ENCODE measurements at regions not wholly inside any gene's neighbourhood (a gene's known extent, or its start where the extent isn't known, plus 50 kb on each side); places are given as distances from the start of the nearest gene placed in this dataset.

DNA sequence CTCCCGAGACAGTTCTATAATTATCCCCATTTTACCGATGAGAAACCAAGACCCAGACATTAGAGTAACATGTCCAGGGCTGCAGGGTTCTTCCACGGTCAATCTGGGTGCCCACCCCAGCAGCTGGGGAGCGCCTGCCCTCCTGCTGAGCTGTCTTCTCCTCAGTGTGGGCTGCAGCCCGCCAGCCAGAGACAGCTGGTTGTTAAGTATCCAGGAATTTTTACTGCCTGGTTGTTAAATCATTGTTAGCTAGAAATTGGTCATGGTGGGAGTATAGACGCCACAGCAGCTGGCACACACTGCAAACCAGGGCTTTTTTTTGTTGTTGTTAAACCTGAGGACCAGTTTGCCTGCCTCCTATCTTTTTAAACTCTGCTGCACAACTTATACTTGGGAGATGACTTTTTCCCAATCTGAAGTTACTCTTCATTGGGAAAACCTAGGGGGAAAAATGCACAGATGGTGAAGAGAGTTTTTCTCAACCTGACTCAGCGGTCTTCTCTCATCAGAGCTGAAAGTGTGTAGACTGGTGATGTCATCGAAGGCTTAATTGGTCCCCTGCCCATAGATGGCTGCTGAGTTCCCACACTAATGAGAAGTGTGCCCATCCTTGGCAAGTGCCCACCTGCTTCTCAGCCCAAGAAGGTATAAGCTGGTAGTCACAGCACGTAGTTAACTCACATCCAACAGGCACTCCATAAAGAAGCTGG is 208.6 kb downstream of the DRD1 start:
- no peak for DNase-seq

DNA sequence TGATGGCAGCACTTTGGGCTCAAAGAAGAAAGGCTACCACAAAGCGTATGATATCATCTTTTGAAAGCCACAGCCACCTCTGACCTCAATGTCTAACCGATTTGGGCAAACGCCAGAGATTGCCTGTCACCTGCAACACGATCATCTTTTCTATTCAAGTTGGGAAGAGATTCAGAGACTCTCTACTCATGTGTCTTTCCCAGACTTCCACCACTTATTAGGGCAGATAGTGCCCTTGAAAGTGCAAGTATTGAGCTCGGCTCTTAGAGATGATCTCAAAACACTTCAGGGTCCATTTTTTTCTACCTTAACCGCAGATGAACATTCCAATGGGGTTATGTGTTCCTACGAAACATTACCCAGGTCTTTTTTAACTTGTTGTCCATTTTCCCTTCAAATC is 213.7 kb downstream of the DRD1 start:
- no peak for DNase-seq

DNA sequence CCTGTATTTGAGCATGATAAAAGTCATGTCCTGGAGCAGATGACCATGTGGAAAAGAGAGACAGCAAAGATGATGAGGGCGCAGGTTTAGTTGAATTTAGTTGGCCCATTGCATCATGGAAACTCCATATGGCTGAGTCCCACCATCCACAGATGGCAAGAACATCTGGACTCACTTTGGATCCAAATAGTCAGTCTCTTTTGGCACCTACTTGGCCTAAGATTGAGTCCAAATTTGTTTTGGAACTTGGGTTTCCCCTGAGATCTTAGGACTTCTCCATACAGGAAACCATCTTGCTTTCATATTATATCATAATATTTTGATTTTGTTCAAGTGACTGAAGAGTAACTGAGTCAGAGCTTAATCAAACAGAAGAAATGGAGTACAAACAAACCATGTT is 217.5 kb downstream of the DRD1 start:
- no peak for DNase-seq

DNA sequence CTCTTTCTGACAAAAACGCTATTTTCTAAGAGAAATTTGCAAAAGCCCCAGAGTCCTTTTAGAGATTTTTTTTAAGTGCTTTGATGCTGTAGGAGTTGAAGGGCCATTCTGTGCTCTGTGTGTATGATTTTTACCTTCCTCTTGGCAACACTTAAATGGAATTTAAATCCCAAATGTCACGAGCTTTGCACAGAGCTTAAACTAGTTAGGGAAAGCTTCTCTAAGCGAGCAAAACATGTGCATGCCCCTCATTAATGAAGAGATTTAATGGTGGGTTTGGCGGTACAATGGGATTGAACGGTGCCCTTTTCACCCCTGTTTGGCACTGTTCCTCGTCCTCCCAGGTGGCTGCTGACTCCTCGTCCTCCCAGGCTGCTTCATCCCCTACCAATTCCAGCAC is 220.7 kb downstream of the DRD1 start:
- DNase-seq, result no peak

DNA sequence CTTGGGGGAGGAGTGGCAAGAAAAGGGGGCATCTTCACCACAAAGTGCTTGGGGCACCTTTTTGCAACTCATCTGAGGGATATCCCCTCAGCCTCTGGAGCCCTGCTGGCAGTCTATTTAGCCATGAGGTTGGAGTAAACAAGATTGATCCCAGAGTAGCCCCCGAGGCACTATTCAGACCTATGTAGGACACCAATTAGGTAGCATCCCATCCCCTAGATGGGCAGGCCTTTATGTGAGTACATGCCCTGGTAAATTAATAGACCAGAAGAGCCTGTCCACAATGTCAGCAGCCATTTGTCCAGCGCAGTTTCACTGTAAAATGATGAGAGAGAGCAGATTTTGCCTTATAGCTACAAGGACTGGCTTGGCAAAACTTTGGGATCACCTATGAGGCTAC is 221.4 kb downstream of the DRD1 start:
- no peak for DNase-seq

DNA sequence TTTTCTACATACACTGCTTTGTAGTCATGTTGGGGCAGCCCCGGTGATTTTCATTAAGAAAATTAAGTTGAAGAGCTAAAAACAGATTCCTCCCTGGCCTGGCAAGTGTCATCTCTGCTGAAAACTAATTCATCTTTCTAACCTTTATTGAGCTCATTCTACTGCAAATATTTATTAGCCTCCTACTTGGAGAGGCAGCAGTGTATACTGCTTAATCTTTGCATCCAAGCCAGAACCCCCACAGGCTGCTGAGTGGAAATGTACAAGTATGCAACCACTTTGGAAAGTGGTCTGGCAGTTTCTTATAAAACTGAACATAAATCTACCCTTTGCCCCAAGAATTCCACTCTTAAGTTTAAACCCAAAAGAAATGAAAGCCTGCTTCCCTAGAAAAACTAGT is 223.4 kb downstream of the DRD1 start:
- no peak for DNase-seq

DNA sequence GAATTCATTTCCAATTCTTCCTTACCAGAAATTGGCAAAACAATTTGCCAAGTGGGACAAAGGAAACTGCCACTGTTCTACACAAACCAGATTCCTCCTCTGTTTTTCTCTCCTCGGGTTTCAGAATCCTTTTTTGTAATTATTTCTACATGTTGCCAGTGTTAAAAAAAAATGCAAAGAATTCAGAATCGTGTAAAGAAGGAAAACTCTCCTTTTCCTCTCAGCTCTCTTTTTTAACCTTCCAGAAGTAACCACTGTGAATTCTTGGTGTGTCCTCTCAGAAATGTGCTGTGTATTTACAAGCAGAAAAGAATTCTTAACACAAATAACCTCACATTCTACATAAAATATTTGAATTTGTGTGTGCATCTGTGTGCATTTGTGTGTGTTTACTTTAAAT is 224.6 kb downstream of the DRD1 start:
- no peak for DNase-seq

DNA sequence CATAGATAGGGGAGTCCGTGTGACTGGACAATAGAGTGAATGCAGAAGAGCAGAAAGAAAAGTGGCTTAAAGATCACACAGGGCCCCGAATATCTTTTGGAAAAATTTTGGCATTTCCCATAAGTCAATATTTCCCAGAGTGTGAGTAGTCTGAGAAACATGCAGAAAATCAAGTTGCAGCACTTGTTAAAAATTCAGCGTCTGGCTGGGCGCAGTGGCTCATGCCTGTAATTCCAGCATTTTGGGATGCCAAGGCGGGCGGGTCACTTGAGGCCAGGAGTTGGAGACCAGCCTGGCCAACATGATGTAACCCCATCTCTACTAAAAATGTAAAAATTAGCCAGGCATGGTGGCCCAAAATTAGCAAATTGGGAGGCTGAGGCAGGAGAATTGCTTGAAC is 227.0 kb downstream of the DRD1 start:
- DNase-seq, result no peak

DNA sequence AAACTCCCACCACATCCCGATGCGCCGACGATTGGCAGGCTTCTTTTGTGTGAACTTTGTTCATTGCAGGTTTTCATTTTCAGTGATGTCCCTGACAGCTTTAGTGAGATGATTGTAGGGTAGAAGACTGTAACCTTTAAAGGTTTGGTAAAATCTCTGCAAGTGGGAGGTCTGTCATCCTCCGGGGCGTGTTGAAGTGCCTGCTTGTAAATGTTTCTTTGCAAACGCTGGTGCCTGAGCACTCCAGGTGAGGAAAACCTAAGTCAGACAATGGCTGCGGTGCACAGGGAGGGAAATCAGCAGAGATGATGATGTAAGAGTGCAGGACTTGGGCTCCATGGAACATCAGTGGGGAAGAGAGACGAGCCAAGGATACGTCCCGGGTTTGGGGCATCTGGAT is 228.1 kb downstream of the DRD1 start:
- no peak for DNase-seq

DNA sequence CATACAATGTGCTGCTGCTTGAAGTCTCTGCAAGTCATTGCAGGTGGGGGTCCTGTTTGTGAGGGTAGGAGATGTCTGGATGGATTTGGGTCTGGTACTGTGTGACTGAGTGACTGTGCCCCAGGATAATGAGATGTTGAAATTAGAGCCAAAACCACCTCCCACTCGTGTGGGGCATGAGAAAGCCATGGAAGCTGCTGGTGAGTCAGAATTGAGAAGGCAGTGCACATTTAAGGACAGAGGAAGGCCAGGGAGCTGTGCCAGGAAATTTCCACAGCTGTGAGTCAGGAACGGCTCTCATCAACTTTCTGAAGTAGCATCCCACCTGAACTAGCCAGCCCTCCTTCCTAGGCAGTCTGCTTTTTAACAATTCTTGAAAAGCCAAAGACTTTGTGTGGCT is 229.8 kb downstream of the DRD1 start:
- DNase-seq, result no peak

DNA sequence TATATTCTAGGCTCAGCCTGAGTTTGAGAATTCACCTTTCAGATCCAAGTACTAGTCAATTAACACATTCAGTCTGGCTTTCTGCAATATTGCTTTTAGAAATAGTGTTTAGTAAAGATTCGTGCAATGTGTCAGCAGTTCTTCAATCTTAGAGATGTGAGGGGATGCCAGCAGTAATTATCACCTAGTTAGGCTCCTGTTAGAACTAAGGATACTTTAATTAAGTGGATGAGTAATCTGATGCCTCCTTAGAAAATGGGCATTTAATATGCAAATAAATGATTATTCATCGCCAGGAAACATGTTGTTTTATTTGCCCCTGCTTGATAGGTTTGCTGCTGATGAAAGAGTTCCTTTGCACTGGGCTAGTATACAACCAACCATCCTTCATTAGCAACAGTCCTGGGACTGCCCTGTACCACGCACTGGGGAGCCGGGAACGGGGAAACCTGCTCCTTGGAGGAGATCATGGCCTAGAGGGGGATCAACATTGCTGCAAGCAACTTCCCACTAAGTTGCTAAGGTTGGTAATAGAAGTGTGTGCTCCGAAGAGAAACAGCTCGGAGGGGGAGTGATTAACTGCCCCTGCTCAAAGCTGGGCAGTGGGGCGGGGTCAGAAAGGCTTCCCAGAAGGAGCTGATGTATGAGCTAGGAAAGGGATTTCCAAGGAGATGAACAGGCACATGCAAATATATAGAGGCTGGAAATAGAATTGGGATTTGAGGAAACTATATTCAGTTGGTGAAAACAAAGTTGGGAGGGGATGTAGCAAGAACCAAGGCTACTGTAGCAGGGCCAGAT is 231.8 kb downstream of the DRD1 start:
- DNase-seq, result no peak

DNA sequence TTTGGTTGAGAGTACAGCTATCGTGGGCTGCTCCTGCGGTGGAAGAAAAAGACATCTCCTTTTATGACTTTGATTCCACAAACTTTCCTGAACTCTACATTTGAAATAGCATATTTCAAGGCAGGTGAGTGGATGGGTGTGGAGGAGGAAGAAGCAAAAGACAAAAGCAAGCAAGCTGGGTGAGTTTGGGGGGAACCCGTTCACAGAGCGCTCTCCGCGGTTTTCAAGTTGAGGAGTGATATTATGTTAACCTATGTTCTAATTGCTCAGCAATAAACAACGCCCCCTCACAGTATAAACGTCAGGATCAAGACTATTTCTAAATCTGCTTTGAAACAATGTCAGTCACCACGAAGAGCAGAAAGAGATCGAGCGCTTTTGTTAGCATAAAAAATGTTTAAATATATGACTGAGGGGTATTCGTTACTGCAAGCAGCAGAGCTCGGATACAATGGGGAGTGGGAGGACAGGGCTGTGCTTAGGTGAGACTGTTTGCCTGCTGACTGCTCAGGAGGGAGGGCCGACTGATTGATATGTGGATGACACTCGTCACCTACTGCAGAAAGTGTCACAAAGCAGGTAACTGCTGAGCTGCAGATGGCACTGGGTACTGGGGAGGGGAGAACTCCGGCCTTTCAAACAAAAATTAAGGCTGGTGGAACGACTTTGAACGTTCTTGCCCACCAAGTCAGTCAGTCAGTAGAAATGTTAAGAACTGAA is 236.5 kb downstream of the DRD1 start:
- no peak for DNase-seq

DNA sequence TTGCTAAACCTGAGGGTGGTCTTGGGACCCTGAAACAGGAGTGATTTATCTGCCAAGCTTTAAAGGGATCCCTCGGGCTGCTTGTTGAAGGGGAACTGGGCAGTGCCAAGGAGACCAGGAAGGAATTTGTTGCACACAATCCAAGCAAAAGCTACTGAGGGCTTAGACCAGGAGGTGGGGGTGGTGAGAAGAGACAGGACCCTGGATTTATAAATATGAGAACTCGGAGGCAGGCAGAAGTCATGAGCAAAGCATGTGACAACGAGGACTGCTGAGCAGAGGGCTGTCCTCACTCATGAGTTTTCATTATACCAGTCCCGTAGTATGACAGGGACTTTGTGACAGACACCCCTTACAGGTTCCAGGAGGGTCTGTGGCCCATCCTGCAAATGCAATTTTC is 237.3 kb downstream of the DRD1 start:
- DNase-seq, result no peak

DNA sequence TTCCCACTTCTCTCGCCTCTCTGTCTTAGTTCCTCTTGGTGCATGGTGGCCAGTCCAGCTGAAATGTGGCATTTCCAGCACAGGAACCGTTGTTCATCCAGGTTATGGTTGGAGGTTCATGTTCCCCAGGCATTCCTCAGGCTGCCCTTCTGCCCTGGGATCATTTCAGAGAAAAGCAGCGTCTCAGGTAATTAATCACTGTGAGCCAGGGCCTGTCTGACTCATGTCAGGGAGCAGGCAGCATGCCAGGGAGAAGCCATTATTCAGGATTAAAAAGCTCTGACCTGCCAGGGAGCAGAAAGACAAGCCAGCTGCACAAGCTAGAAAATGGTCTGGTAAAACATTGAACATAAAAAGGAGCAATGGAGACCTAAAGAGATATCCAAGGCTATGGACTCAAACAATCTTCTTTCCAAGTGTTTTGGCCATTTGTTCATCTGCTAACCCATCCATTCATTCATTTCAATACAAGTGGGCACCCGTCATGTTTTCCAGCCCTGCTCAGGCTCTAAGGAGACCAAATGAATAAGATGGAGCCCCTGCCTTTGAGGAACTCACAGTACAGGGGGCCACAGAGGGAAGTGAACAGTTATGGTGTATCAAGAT is 241.4 kb downstream of the DRD1 start:
- no peak for DNase-seq

DNA sequence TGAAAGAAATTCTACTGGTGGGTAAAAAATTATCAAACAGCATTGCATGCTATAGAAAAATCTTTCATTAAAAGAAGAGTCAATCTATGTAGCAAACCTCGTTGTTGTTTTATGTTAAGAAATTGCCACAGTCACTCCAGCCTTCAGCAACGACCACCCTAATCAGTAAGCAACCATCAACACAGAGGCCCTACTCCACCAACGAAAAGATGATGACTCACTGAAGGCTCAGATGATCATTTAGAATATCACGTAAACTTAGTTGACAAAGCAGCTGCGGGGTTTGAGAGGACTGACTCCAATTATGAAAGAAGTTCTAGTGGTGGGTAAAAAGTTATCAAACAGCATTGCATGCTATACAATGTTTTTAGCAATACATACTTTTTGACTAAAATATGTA is 242.6 kb downstream of the DRD1 start:
- no peak for DNase-seq

DNA sequence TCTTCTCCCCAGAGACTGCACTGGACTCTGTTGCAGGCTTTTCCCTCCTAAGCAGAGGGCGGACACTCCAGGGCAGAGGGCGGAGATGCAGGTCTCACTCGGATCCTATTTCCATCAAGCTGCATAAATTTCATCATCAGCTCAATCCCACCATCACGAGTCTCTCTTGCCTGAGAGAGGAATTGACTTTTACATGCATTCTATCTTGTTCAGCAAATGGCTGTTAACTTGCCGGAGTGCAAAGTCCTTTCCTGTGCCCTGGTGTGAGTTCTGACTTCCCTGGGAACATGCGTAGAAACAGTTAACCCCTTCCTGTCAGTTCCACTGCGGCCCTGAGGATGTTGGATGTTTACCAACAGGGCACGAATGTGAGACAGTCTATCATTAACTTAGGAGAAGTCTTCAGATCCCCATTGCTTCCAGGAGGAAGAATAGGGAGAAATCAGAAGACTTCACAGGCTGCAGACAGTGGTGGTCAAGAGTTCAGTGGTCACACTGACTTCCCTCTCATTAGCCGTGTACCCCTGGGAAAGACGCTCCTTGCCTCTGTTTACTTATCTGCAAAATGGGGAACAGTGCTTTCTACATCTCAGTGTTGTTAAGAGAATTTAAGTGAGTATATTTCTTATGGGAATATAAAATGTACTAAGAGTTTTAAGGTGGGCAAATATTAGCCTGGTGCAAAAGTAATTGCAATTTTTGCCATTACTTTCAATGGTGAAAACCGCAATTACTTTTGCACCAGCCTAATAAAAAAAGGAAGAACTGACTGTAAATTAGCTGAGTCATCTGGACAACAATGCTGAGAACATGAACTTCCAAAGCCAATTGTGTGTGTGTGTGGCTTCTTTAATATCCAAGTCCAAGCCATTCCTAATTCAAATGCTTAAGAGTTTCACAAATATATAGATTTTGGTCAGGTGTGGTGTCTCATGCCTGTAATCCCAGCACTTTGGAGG is 248.0 kb downstream of the DRD1 start:
- no peak for DNase-seq

DNA sequence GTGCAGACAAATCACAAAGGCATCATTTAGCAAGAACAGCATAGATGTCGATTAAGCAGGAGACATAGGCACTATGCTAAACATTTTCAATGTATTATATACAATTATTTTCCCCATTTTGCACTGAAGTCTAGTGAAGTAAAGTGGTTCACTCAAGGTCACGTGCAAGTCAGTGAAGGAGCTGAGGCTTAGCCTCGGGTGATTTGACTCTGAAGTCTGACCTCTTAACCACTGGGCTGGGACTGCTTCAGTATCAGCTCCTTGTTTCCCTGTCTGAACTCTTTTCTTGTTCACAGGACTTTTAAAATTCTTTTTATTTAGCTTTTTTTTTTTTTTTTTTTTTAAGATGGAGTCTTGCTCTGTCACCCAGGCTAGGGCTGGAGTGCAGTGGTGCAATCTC is 262.7 kb downstream of the DRD1 start:
- no peak for DNase-seq

DNA sequence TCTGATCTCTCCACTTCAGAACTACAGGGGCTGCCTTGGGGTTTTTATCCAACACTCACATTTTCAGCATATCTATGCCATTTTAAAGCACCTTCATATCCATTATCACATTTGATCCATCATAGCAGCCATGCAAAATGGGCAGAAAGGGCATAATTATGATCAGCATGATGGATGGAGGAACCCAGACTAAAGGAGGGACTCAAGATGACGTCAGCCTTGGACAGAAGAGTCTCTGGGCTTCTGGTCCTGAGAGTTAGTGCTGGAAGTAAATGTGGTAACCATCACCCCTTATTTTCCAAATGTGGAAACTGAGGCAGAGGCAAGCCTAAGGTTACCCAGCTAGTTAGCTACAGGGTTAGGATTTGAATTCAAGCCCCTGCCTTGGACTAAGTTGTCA is 273.1 kb downstream of the DRD1 start:
- no peak for DNase-seq

DNA sequence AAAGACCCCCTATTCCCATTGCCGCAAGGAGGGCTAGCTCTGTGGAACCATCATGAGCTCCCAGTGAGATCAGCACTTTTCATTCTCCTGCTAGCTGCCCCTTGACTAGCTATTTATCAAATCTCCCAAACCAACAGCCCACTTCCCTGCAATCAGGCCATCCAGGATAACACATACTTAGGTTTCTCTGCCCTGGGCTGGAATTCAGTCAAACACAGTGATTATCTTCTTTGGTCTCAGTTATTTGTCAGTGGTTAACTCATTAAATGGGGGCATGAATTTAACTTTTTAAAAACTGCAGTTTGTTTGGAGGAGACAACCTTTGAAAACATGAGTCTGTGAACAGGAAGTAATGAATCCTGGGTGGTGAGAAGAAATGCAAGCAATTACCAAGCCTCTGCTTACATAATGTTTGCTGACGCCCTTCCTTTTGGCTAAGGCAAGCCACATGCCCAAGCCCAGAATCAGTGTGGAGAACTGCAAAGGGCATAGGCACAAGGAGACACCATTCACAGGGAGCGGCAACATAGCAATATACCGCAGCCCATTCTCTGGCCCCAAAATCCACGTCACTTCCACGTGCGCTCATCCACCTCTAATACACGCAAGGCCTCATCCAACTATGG is 275.0 kb downstream of the DRD1 start:
- DNase-seq, result no peak

DNA sequence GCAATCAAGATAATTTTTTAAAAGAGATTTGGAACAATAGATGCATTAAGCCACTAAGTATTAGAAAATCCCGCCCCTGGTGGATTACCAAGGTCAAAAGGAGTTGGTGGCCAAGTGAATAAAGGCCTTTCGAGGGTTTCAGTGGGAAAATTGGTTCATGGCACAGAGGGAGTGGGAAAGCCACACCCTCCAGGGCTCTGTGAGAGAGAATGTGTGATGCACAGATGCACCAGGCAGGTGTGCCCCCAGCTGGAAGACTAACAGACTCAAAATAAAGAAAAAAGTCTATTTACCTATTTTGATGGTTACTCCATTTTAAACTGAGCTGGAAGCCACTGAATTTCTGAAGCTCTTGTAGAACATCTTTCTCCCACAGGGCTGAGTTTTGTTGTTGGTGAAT is 278.0 kb downstream of the DRD1 start:
- DNase-seq, result no peak

DNA sequence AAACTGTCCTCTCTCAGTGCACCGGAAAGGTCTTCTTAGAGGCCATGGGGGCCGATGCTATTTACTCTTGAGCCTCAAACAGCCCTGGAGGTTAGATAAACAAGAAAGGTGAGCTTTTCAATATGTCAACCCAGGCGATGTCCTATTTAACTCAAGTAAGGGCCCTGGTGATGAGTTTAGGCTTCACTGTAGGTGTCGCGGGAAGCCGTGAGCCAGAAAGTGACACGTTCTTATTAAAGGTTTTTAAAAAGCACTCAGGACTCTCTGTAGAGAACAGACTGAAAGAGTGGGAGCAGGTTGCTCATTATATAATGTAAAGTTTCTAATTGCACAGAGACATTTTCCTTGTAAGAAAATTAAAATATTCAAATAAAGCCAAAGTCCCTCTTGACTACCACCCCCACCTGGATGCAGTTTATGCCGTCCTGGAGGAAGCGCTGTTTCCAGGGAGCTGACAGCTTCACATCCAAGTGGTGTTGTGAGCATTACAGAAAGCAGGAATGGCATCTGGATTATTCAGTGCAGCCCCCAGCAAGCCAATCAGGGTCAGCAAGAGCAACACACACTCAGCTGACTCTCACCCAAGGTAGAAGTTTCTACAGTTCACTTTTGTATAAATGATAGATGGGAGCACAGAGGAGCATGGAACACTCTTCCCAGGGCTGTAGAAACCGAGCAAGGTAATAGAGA is 280.3 kb downstream of the DRD1 start:
- DNase-seq, result no peak
